KG1 (cell line): ENCODE measurements at regions not wholly inside any gene's neighbourhood (a gene's known extent, or its start where the extent isn't known, plus 50 kb on each side); places are given as distances from the start of the nearest gene placed in this dataset.

Source experiments
- DNase-seq: peaks from one replicate; lab custom pipeline; 2025; lab: John Stamatoyannopoulos, UW

DNA sequence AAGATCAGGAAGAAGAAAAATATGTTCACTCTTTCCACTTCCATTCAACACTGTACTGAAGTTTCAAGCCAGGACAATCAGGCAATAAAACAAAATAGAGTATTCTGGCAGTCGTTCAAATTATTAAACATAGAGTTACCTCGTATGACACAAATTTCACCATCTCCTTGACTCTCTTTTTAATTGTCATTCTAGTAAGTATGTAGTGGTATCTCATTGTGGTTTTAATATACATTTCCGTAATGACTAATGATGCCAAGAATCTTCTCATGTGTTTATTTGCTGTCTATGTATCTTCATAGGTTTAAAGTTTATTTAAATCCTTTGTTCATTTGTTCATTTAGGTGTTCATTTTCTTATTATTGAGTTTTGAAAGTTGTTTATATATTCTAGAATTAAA, 352.2 kb downstream of the IDS start:
- no peak for DNase-seq

DNA sequence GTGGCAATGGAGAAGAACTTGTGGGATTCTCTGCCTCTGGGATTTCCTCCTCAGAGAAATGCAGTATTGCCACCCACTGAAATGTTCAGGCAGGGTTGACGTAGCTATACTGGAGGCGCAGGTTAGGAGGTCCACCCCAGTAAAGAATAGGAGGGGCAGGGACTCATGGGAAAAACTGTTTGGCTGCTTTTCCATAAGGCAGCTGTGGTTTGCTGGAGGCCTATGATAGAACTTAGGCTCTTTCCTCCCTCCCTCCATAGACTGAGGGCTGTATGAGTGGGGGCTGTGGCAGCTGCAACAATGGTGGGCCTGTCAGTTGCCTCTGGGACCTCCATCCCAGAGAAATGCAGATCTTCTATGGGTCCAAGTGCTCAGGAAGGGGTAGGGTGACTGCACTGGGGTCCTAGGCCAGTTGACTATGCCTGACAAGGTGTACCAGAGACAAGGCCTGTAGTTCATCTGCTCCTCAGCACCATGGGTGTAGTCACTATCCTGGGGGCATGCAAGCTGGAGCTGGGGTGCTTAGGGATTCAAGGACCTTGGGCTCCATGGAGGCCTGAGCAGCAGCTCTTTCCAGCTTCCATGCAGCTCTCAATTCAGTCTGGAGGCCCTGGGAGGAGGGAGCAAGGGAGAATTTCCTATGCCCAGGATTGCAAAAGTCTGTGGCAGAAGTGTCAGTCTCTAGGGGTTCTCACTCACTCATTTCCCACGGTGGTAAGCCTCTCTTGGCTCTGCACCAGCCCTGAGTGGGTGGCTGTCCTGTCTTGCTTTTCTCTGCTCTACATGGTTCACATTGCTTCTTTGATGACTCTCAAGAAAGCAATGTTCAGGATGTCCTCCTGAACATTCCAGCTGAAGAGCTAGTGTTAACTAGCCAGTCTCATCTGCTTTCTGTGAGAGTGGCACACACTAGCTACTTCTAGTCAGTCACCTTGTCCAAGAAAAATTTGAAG, 353.0 kb downstream of the IDS start:
- DNase-seq, result no peak

DNA sequence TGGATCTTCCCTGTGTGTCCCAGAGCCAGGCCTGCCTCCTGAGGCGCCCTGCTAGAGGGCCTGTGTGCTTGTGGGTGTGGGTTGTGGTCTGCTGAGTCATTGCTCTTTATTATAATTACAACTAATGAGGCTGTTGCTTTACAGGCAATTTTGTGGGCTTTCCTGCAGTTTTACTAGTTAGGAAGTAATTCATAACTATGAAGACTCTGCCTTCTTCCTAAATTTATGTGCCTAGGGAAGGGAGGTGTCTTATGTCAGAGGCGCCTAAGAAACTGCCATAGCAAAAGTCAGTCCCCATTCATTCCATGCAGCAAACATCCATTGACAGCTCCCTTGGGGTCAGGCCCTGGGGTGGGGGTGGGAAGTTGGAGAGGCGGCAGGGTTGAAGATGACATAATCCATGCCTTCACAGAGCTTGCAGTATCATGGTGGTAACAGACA, 359.2 kb downstream of the IDS start:
- DNase-seq, result no peak

DNA sequence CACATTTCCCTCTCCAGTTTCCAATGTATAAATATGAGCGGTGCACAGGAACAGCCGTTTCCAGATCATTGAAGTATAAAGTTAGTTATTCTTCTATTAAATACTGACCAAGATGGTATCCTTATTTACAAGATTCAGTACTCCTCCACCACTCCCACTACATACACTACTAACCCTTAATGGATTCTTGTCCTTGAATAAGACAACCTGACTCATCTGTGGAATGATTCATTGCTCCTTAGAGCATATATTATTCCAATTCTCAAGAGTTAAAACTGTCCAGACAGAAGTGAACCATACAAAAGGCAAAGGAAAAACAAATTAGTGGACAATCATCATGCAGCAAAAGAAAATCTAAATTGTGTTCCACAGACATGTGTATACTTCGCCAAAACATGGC, 373.3 kb downstream of the IDS start:
- DNase-seq, result no peak

DNA sequence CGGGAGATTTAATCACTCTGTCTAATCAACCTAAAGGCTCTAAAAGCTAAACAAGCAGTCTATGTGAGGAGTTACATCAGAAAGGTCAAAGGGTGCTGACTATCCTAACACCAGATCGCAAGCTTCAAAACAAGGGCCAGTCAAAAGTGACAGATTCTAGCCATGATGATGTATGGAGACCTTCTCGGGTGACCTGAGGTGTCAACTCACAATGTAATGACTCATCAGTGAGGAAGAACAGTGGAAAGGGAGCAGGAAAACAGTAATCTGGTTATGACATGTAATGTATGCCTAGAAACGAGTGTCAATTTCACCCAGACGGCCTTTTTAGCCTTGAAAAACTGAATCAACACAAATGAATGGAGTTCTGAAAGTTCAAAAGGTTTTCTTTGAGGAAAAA, 375.3 kb downstream of the IDS start:
- no peak for DNase-seq

DNA sequence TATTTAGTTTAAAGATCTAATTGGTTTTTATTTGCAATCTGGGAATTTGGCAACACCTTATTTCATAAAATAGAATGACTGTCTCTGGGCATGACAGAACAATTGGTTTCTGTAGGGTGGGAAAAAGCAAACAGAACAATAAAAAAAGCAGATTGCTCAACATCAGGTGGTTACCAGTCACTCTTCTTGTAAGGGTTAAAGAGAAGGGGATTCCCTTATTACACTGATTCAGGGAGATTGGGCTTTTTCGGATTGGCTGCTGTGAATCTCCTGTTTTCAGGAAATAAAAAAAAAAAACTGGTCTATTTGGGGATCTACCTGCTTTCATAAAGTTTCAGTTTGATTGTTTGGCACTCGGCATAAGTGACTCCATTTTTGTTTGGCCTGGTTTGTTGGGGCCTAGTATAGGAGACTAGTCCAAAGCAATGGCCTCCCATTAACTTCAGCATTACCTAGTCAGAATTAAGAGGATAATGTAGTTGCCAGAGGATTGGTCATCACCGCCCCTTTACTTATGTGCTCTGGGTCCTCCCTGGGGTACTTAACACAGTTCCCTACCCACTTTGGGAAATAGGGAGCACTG, 380.5 kb downstream of the IDS start:
- DNase-seq, result no peak

DNA sequence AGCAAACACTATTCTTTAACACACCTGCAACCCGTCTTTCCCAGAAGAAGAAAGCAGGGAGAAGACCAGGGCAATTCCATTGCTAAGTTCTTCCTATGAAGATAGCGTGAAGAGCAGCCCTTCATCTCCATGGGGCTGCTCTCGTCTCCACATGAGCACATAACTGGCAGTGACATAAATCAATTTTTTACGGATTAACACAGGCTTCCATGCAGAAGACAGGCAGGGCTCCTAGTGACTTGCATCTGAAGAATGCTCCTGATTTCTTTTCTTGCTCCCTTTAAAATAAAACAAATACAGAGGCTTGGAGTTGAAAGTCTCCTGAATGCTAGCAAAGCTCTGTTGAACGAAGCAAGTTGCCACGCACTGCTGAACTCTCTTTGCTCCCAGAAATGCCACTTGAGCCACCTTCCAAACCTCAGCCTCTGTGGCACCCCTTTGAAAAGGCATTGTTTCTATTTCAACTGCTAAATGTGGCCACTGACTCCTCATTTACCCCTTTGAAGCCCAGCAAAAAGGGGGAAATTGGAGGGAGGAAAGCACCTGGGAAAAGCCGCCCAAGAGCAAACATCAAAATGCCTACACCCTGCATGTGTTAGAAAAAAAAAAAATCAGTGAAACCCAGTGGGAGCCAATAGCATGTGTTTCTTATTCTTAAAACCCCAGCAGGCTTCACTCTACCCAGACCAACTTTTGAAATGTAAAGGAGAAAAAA, 383.7 kb downstream of the IDS start:
- no peak for DNase-seq

DNA sequence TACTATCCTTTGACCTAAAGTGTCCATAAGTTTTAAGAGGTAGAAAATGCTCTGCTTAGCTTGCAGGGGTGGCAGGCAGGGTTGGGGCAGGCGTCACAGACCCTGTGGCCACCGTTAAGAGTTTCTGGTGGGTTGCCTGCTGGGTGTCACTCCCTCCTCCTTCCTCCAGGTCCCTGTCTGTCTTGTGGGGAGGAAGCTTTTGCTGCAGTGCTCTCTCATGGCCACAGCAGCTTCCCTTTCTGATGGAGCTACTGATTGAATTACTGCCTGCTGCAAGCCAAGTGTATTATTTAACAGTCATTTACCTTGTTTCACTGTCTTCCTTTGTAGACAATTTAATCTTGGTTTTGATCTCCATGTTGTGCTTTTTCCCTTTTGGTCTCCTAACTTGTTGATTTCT, 384.6 kb downstream of the IDS start:
- no peak for DNase-seq

DNA sequence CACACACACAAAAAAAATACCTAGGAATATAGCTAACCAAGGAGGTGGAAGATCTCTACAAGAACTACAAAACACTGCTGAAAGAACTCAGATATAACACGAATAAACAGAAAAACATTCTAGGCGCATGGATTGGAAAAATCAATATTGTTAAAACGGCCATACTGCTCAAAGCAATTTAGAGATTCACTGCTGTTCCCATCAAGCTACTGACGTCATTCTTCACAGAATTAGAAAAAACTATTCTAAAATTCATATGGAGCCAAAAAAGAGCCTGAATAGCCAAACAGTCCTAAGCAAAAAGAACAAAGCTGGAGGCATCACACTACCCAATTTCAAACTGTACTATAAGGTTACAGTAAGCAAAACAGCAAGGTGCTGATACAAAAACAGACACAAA, 390.2 kb downstream of the IDS start:
- DNase-seq, result no peak

DNA sequence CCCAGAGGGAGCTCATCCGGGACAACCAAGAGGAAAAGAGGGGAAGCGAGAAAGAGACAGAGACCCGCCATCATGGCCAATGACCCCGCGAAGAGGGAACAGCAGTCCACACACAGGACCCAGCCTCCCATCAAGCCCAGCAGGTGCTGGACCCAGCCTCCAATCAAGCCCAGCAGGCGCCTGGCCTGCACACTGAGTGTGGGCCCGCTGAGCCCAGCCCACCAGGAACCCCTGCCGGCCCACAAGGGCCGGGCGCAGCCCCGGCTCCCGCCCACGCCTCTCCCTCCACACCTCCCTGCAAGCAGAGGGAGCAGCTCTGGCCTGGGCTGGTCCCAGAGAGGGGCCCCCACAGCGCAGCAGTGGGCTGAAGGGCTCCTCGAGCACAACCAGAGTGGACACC, 391.1 kb downstream of the IDS start:
- DNase-seq, result no peak

DNA sequence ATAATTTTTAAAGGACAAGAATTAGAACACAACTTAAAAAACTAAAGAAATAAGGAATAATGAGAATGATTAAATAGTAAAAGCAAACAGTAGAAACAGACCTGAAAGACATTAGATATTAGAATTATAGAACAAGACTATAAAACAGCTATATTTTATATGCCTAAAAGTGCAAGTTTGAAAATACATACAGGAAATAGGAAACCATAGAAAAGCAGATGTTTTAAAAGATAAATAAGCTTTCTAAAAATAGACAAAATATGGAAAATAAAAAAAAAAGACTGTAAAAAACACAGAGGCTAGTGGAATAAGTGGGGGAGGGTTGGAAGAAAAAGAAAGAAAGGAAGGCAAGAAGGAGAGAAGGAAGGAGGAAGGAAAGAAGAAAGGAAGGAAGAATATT, 407.3 kb downstream of the IDS start:
- no peak for DNase-seq

DNA sequence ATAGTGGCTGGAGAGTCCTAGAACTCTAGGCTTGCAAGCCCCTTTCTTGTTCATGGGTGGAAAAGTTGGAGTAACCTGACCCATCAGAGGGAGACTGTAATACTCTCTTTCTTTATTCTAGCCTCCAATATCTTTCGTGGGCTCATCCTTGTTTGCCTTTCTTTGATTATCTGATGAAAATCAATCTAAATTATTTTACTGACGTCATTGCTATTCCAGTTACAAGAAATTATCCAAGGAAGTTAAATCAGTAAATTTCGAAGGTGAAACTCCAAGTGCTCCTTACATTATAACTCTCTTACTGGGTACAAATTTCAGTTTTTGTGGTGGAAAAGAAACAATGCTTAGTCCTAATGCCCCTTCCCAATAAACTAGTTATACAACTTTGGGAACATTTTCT, 412.9 kb downstream of the IDS start:
- no peak for DNase-seq

DNA sequence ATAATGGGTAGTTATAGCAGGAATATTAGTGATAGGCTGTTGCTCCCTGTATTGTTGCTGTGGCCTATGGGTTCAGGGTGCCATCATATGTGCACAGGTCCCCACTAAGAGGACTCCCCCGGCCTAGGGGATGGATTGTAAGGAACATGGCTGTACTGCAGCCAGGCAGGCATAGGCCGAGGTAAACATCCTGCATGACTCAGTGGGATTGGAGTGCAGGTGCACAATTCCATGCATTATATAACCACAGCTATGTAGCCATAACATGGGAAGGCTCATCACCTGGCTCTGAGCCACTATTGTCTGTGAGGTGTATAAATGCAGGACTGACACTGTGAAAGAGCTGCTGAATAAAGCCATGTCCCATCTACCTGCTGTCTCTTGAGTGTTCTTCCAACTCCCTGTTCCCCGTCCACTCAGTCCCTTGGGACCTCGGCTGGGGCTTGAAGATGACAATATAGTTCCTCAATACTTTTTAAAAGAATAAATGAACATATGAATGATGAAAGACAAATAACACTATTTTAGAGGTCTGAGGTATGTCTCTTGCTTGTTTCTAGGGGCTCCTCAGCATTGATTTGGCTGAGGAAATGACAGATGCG, 425.2 kb downstream of the IDS start:
- DNase-seq, result no peak

DNA sequence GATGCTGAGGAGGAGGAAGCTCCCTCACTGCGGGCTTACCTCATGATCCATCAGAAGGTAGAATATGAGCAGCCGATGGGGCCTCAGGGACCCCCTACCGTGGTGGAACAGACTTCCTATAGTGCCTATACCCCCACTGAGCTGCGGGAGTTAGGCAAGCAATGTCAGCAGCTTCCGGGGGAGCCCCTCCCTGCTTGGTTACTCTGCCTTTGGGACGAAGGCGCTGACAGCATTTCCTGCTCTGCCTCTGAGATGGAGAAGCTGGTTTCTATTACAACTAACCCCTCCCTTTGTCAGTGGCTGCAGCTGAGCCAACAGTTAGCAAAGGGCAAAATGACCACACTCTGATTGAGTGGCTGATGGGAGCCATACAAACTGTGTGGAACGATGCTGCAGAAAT, 430.7 kb downstream of the IDS start:
- DNase-seq, result peak; percentile 5

DNA sequence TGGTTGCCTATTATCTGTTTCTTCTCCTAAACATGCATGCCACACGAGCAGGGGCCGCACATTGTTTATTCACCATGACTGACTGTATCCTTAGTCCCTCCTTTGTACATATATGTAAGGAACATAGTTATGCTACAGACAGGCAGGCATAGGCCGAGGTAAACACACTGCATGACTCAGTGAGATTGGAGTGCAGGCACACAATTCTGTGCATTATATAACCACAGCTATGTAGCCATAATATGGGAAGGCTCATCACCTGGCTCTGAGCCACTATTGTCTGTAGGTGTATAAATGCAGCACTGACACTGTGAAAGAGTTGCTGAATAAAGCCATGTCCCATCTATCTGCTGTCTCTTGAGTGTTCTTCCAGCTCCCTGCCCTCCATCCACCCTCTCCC, 431.6 kb downstream of the IDS start:
- no peak for DNase-seq

DNA sequence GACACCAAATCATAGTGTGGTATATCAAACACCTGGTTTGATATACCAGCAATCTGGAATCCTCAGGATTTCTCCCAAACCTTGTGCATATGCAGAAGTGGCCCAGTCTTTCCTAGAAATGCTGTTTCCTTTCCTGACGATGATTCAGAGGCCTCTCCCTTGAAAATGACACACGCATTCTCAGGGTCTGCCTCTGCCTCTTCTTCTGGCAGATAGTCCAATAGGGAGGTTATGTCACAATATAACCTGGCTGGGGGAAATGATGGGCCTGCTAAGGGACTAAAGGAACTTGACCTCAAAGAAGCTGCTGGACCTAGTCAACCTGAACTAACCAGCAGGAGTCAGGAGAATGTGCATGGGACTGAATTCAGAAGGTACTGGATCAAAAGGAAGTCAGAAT, 435.2 kb downstream of the IDS start:
- DNase-seq, result no peak

DNA sequence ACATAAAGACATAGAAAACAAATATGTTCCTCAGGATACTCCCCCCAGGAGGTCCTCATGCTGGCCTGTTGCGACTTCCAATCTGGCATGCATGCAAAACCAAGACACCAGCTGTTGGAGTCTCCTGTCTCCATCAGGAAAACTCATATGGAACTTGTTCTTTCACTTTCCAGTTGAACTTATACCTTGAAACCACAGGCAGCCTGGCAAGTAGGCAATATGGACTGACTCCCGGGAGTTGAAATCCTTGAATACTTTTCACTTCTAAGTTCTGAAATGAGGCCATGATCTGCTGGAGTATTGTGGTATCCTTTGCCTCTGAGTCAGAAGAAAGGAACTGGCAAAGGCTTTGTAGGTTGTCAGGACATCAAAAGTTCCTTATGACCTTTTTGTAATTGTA, 444.2 kb downstream of the IDS start:
- no peak for DNase-seq
